VCaP (cell line): ENCODE measurements at regions not wholly inside any gene's neighbourhood (a gene's known extent, or its start where the extent isn't known, plus 50 kb on each side); places are given as distances from the start of the nearest gene placed in this dataset.

ENCODE experiments used
- H3K27ac ChIP-seq: fragments of 450-650 bp; 2 replicates; pipeline ENCODE4 v1.5.1; 2017
- CTCF ChIP-seq: fragments of 450-650 bp; conservative IDR thresholded peaks from 2 replicates; pipeline ENCODE4 v1.5.1; 2017; ENCODE audit warnings: mild to moderate bottlenecking, moderate library complexity

GRCh38 chr6:154893917-154894316 is 101.2 kb upstream of the TIAM2 start:
- no peak for TF ChIP-seq CTCF
- no peak overlapping the region for H3K27ac ChIP-seq

GRCh38 chr6:154894902-154895301 is 100.2 kb upstream of the TIAM2 start:
- H3K27ac ChIP-seq: no peak overlapping the region
- TF ChIP-seq CTCF: no peak

- H3K27ac ChIP-seq: no peak overlapping the region
- TF ChIP-seq CTCF: no peak
Observed at GRCh38 chr6:154895841-154896240, 99.3 kb upstream of the TIAM2 start.

- H3K27ac ChIP-seq: no peak overlapping the region
- TF ChIP-seq CTCF: no peak
Observed at GRCh38 chr6:154898821-154899220, 96.3 kb upstream of the TIAM2 start.

GRCh38 chr6:154899824-154900463 is 95.2 kb upstream of the TIAM2 start:
- no peak overlapping the region for H3K27ac ChIP-seq
- TF ChIP-seq CTCF: no peak

GRCh38 chr6:154901876-154902552 is 93.1 kb upstream of the TIAM2 start:
- H3K27ac ChIP-seq: no peak overlapping the region
- TF ChIP-seq CTCF: no peak

- TF ChIP-seq CTCF: no peak
Observed at GRCh38 chr6:154907291-154907690, 87.8 kb upstream of the TIAM2 start.

More at GRCh38 chr6:154907291-154907690, 87.8 kb upstream of the TIAM2 start:
- no peak overlapping the region for H3K27ac ChIP-seq
